ENCODE measurements at regions not wholly inside any gene's neighbourhood (a gene's known extent, or its start where the extent isn't known, plus 50 kb on each side); places are given as distances from the start of the nearest gene placed in this dataset.

DNA sequence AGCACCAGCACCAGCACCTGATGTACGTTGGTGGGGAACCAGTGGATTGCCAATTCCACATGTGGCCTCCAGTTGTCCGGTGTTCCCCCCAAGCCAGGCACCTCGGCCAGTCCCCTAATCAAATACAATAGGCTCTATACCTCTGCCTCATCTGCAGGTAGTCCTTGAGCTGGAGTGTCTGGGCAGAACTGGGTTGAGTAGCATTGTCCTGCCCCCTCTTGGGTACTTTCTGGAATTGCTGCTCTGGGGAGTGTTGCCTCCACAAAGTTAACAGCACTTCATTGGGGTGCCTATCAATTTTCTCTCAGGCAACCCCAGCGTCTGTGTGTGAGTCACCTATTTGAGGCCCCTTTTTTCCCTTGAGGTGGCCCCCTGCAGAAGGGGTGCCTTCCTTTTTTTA, 413.0 kb upstream of the LARGE1 start:
- H3K4me3 ChIP-seq (replicated peaks; ENCODE audit: low read depth, low read length) = no peak overlapping the region
- no peak for DNase-seq (ENCODE audit: extremely low read depth, low read depth)
- no peak for TF ChIP-seq CTCF (IDR thresholded peaks at IDR 0.05; ENCODE audit: low read depth, low read length, missing control alignments)

DNA sequence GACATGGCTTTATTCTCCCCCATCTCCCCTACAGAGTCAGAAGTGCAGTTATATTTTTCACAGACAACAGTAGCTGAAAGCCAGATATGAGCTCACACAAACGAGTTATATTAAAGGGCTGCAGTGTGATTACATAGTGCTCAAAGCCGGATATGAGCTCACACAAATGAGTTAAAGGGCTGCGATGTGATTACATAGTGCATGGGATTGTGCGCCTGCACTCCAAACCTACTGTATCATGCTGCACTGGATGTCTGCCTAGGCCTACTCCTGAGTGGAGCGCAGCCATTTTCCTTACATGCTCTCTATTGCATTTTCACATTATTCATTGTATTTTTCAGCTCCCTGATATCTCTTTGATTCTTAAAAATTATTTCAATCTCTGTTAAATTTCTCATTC, 414.6 kb upstream of the LARGE1 start:
- no peak for DNase-seq (ENCODE audit: extremely low read depth, low read depth)
- TF ChIP-seq CTCF (IDR thresholded peaks at IDR 0.05; ENCODE audit: low read depth, low read length, missing control alignments) = no peak
- no peak overlapping the region for H3K4me3 ChIP-seq (replicated peaks; ENCODE audit: low read depth, low read length)

DNA sequence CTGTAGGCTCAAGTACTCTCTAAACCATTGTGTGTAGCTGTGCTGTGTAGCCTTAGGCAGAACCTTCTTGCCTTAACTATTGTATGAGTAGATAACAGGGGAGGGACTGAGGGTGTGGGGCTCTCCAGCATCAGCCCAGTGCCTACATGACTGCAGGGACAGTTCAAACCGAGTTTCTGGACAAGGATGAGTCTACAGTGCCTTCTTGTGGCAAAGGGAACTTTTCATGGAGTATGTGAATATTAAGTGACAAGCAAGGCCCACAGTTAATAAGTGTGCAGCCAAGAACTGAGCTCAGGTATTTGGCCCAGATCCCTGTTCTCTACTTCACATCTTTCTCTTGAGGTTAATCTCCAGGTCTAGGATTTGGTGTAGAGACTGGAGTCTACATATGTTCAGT, 424.4 kb upstream of the LARGE1 start:
- DNase-seq (ENCODE audit: extremely low read depth, low read depth) = no peak
- H3K4me3 ChIP-seq (replicated peaks; ENCODE audit: low read depth, low read length) = no peak overlapping the region
- TF ChIP-seq CTCF (IDR thresholded peaks at IDR 0.05; ENCODE audit: low read depth, low read length, missing control alignments) = no peak

DNA sequence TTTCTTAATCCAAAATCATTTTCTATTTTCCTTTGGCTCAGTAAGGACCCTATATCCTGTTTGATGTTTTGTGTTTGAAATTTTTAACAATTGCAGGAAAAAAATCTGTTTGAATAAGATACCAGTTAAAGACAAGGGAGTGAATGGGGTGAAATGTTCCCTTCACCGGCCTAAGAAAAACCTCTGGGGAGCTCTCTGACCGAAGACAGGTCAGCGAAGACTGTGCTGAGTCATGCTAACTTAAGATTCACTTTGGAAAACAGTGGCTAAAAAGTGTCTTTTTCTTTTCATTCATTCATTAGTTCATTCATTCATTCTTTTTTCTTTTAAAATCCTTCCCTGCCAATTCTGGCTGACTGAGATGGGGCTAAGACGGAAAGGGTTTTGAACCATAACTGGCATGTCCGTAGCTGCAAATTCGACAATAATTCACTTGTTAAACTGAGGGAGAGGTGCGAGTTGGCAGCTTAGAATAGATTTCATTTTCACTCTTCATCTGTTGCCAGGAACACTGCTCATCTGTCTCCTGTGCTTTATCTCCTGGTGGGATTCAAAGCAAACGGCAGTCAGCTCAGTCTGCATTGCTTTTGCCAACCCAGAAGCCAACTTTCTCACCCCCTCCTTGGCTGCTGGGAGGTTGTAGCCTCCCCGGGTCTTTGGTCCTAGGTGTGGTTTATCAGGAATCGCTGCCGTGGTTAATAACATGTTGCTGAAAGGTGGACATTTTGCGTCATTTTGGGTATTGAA, 434.0 kb upstream of the LARGE1 start:
- TF ChIP-seq CTCF (IDR thresholded peaks at IDR 0.05; ENCODE audit: low read depth, low read length, missing control alignments) = no peak
- H3K4me3 ChIP-seq (replicated peaks; ENCODE audit: low read depth, low read length) = no peak overlapping the region
- no peak for DNase-seq (ENCODE audit: extremely low read depth, low read depth)

DNA sequence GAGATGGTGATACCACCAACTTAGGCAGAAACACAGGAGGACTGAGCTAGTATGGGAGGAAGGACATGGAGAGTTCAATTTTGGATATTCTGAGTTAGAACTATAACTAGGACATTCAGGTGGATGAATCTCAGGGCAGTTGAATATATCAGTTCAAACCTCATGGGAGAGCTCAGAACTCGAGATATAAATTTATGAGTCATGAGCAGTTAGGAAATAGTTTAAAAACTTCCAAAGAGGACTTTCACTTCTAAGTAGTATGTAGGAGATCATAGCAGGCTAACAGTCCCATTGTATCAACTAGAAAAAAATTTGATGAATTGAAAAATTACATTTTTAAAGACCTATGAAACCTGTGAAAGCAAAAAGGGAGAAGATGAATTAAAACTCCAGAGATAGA, 436.2 kb upstream of the LARGE1 start:
- no peak overlapping the region for H3K4me3 ChIP-seq (replicated peaks; ENCODE audit: low read depth, low read length)
- no peak for DNase-seq (ENCODE audit: extremely low read depth, low read depth)
- no peak for TF ChIP-seq CTCF (IDR thresholded peaks at IDR 0.05; ENCODE audit: low read depth, low read length, missing control alignments)

DNA sequence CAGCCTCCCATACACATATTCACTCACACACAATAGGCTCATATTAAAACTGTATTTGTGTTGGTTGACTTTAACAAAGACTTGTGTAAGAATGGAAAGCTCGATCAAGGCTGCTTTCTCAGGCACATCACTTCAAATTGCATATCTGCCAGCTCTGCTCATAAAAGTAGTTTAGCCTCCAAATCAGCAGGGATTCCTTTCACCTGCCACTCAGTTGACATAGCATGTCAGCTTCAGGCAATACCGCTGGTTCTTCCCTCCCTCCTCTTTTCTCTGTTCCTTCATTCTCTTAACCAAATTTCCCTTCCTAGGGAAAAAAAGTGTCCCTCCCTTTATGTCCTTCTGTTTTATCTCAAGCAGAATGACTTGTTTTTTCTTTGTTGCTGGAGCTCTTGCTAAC, 450.4 kb upstream of the LARGE1 start:
- TF ChIP-seq CTCF (IDR thresholded peaks at IDR 0.05; ENCODE audit: low read depth, low read length, missing control alignments) = no peak

DNA sequence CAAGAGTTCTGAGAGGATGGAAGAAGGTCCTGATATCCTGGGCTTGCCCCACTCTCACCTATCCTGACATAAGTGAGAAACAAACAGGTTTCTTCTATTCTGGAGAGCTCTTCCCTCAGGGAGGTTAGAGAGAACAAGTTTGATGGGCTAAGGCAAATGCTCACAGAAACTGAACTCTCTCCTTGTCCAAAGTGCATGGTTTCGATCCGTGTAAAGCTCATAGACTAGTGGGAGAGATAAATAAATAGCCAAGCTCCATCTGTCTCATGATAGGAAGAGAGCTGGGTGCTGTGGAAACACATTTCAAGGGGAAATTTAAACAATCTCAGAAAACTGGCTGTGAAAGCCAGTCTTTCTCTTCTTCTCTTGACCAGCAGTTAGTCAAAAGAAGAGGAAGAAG, 459.5 kb upstream of the LARGE1 start:
- no peak for TF ChIP-seq CTCF (IDR thresholded peaks at IDR 0.05; ENCODE audit: low read depth, low read length, missing control alignments)
- DNase-seq (ENCODE audit: extremely low read depth, low read depth) = no peak
- no peak overlapping the region for H3K4me3 ChIP-seq (replicated peaks; ENCODE audit: low read depth, low read length)

More for the DNA sequence above, 450.4 kb upstream of the LARGE1 start:
- H3K4me3 ChIP-seq (replicated peaks; ENCODE audit: low read depth, low read length) = no peak overlapping the region
- DNase-seq (ENCODE audit: extremely low read depth, low read depth) = no peak

Measured in HFF-Myc (cell line).